ENCODE measurements at regions not wholly inside any gene's neighbourhood (a gene's known extent, or its start where the extent isn't known, plus 50 kb on each side); places are given as distances from the start of the nearest gene placed in this dataset.
A peak's percentile ranks its signal among the peaks of the same experiment; 100 is the strongest.
"Not testable (repeated sequence)": the region's sequence is repeated elsewhere in the genome, so short reads cannot be mapped to it uniquely, and the experiment has no call there.

GRCh38 chr6:168865-169455 is 123.3 kb upstream of the DUSP22 start:
- Mint-ChIP-seq H3K9me3 (peaks cover 6% of the 10 kb centered on the region), H3K4me3 (no peak overlapping the region), H3K36me3 (ENCODE audit: low read depth) (no peaks in the 10 kb centered on the region), H3K4me1 (ENCODE audit: low read depth) (no peaks in the 10 kb centered on the region), H3K27ac (no peak overlapping the region), H3K27me3 (ENCODE audit: low read depth) (peaks cover 34% of the 10 kb centered on the region)

DNA sequence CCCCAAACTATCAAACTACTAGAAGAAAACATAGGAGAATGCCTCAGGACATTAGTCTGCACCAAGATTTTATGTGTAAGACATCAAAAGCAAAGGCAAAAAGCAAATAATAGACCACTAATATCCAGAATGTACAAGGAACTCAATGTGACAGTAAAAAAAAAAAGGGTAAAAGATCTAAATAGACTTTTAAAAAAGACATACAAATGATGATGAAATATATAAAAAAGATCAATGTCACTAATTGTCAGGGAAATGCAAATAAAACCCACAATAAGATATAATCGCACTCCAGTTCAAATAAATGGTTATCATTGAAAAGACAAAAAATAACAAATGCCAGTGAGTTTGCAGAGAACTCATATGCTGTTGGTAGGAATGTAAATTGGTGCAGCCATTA is 118.3 kb upstream of the DUSP22 start:
- H3K4me1 Mint-ChIP-seq (ENCODE audit: low read depth) = no peaks in the 10 kb centered on the region
- H3K4me3 Mint-ChIP-seq = no peak overlapping the region
- no peaks in the 10 kb centered on the region for H3K36me3 Mint-ChIP-seq (ENCODE audit: low read depth)
- peaks cover 17% of the 10 kb centered on the region for H3K27me3 Mint-ChIP-seq (ENCODE audit: low read depth)
- peaks cover 6% of the 10 kb centered on the region for H3K9me3 Mint-ChIP-seq
- H3K27ac Mint-ChIP-seq = no peak overlapping the region

DNA sequence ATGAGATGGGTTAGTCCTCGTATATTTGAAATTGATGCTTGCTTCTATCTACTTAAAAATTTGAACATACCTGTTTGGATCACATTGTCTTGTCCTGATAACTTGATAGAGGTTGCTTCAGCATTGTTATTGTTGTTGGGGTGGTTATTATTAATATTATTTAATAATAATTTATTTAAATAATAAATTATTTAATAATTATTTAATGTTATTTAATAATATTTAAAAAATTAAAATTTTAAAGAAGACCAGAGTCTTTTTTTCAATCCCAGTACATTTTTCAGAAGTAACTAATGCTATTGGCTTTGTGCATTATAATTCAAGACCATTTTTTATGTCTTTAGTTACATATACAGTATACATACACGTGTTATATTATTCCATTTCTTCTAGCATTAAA is 116.6 kb upstream of the DUSP22 start:
- peaks cover 7% of the 10 kb centered on the region for H3K4me1 Mint-ChIP-seq (ENCODE audit: low read depth)

GRCh38 chr6:176766-177165 is 115.5 kb upstream of the DUSP22 start:
- peaks cover 6% of the 10 kb centered on the region for H3K27me3 Mint-ChIP-seq (ENCODE audit: low read depth)
- H3K4me1 Mint-ChIP-seq (ENCODE audit: low read depth) = peaks cover 17% of the 10 kb centered on the region
- H3K36me3 Mint-ChIP-seq (ENCODE audit: low read depth) = no peaks in the 10 kb centered on the region
- peaks cover 3% of the 10 kb centered on the region for H3K9me3 Mint-ChIP-seq
- H3K27ac Mint-ChIP-seq = no peak overlapping the region
- no peak overlapping the region for H3K4me3 Mint-ChIP-seq

More for the DNA sequence above, 116.6 kb upstream of the DUSP22 start:
- H3K27ac Mint-ChIP-seq = no peak overlapping the region
- H3K36me3 Mint-ChIP-seq (ENCODE audit: low read depth) = no peaks in the 10 kb centered on the region
- H3K4me3 Mint-ChIP-seq = no peak overlapping the region
- H3K9me3 Mint-ChIP-seq = peaks cover 6% of the 10 kb centered on the region
- peaks cover 12% of the 10 kb centered on the region for H3K27me3 Mint-ChIP-seq (ENCODE audit: low read depth)

- no peaks in the 10 kb centered on the region for H3K9me3 Mint-ChIP-seq
- H3K4me3 Mint-ChIP-seq = no peak overlapping the region
- H3K27me3 Mint-ChIP-seq (ENCODE audit: low read depth) = peaks cover 6% of the 10 kb centered on the region
- H3K36me3 Mint-ChIP-seq (ENCODE audit: low read depth) = no peaks in the 10 kb centered on the region
- no peak overlapping the region for H3K27ac Mint-ChIP-seq
- H3K4me1 Mint-ChIP-seq (ENCODE audit: low read depth) = peaks cover 17% of the 10 kb centered on the region
Observed at GRCh38 chr6:178119-178518, 114.2 kb upstream of the DUSP22 start.

DNA sequence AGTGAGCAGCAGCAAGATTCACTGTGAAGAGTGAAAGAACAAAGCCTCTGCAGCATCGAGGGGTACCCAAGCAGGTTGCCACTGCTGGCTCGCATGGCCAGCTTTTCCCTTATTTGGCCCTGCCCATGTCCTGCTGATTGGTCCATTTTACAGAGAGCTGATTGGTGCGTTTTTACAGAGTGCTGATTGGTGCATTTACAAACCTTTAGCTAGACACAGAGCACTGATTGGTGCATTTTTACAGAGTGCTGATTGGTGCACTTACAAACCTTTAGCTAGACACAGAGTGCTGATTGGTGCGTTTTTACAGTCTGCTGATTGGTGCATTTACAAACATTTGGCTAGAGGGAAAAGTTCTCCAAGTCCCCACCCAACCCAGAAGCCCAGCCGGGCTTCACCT is 113.4 kb upstream of the DUSP22 start:
- not testable (repeated sequence) for H3K27ac Mint-ChIP-seq; H3K27me3 Mint-ChIP-seq (ENCODE audit: low read depth); H3K4me3 Mint-ChIP-seq; H3K36me3 Mint-ChIP-seq (ENCODE audit: low read depth); H3K9me3 Mint-ChIP-seq
- H3K4me1 Mint-ChIP-seq (ENCODE audit: low read depth) = peaks cover 17% of the 10 kb centered on the region

- Mint-ChIP-seq H3K36me3 (ENCODE audit: low read depth) (no peaks in the 10 kb centered on the region), H3K4me1 (ENCODE audit: low read depth) (peaks cover 22% of the 10 kb centered on the region), H3K27me3 (ENCODE audit: low read depth) (no peaks in the 10 kb centered on the region), H3K27ac (no peak overlapping the region), H3K9me3 (no peaks in the 10 kb centered on the region), H3K4me3 (no peak overlapping the region)
Observed at GRCh38 chr6:179340-179950, 112.8 kb upstream of the DUSP22 start.

GRCh38 chr6:180091-180694 is 112.1 kb upstream of the DUSP22 start:
- Mint-ChIP-seq H3K4me3 (peak overlapping the region; percentile 56), H3K4me1 (ENCODE audit: low read depth) (peaks cover 22% of the 10 kb centered on the region)
- H3K36me3 Mint-ChIP-seq (ENCODE audit: low read depth); H3K27me3 Mint-ChIP-seq (ENCODE audit: low read depth); H3K9me3 Mint-ChIP-seq; H3K27ac Mint-ChIP-seq: not testable (repeated sequence)

GRCh38 chr6:181049-181654 is 111.1 kb upstream of the DUSP22 start:
- Mint-ChIP-seq H3K27me3 (ENCODE audit: low read depth) (no peaks in the 10 kb centered on the region), H3K36me3 (ENCODE audit: low read depth) (no peaks in the 10 kb centered on the region), H3K4me3 (no peak overlapping the region), H3K9me3 (no peaks in the 10 kb centered on the region), H3K4me1 (ENCODE audit: low read depth) (peaks cover 22% of the 10 kb centered on the region), H3K27ac (no peak overlapping the region)

GRCh38 chr6:183668-184067 is 108.6 kb upstream of the DUSP22 start:
- Mint-ChIP-seq H3K27me3 (ENCODE audit: low read depth) (no peaks in the 10 kb centered on the region), H3K36me3 (ENCODE audit: low read depth) (no peaks in the 10 kb centered on the region), H3K4me1 (ENCODE audit: low read depth) (peaks cover 23% of the 10 kb centered on the region), H3K27ac (no peak overlapping the region), H3K4me3 (no peak overlapping the region), H3K9me3 (no peaks in the 10 kb centered on the region)

DNA sequence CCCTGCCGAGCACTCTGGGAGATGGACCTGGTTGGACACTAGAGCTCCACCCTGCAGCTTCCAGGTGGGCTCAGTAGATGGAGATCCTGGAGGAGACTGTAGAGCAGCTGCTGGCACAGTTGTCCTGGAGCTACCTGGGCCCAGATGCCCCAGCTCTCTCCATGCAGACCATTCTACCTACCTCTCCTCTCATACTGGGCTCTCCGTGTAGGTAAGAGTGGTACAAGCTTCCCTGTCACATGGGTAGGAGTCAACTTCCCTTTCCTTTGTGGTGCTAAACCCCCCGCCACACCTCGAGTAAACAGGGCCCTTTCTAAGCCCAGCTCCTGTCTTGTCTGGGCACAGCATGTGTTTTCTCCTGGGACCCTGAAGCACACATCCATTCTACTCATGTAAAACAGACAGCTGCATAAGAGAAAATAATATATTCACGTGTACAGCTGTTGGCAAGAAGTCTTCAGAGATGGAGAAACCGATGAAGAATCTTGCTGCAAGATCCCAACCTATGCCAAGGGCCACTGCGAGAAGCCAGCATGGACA is 108.1 kb upstream of the DUSP22 start:
- no peak overlapping the region for H3K4me3 Mint-ChIP-seq
- no peaks in the 10 kb centered on the region for H3K27me3 Mint-ChIP-seq (ENCODE audit: low read depth)
- H3K4me1 Mint-ChIP-seq (ENCODE audit: low read depth) = peaks cover 29% of the 10 kb centered on the region
- no peak overlapping the region for H3K27ac Mint-ChIP-seq
- no peaks in the 10 kb centered on the region for H3K9me3 Mint-ChIP-seq
- no peaks in the 10 kb centered on the region for H3K36me3 Mint-ChIP-seq (ENCODE audit: low read depth)

DNA sequence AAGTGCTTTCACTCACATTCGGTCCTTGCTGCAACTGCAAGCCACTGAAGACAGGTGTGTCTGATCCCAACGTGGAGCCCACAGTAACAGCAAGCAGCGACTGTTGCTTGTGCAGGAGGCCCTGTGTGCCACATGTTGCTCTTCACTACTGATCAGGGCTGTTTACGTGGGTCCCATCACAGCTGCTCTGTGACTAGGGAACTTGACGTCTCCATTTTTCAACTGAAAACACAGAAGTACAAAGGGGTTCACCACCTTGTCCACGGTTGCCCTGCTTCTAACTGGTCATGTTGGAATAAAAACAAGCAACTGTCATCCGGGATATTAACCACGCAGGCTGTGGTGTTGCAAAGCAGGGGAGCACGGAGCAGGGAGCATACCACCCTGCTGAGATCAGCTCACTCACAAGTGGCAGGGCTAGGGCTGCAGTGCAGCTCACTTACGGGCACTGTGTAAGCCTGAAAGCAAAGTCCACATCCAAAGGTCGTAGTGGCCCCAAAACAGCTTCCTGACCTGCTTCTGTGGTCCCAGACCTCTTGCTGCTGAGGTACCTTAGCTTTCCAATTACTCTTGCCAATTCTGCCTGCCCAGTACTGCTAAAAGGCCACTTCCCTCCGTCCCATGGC is 105.8 kb upstream of the DUSP22 start:
- no peaks in the 10 kb centered on the region for H3K9me3 Mint-ChIP-seq
- H3K4me3 Mint-ChIP-seq = no peak overlapping the region
- no peaks in the 10 kb centered on the region for H3K27me3 Mint-ChIP-seq (ENCODE audit: low read depth)
- peaks cover 30% of the 10 kb centered on the region for H3K4me1 Mint-ChIP-seq (ENCODE audit: low read depth)
- no peaks in the 10 kb centered on the region for H3K36me3 Mint-ChIP-seq (ENCODE audit: low read depth)
- no peak overlapping the region for H3K27ac Mint-ChIP-seq

DNA sequence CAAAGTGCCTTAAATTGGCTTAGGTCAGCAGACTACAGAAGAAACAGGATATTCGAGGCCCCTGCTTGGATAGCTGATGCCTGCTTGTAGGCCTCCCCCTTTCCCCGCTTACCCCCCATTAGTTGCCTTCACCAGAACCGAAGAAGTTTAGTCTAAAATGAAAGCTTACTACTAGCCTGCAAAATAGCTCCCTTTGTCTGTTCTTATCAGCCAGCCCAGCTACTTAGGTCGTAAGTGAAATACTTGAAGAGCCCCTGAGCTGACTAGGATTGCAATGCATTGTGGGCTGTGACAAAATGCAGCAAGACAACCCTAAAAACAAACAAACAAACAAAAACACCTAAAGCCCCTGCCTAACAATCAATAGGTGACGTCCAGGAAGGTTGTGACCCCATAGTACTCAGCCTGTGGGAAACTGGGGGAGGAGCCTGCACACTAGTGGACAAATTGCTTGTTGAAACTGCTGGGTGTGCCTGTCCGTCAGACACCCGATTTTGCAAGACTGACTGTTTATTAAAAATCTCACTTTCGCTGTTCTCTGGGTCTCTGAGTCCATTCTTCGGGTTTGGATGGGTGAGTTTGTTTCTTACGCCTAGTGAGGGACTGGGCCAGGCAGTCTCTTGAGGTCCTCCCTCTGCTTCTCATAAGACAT is 105.0 kb upstream of the DUSP22 start:
- no peaks in the 10 kb centered on the region for H3K9me3 Mint-ChIP-seq

More for the DNA sequence above, 105.0 kb upstream of the DUSP22 start:
- Mint-ChIP-seq H3K36me3 (ENCODE audit: low read depth) (no peaks in the 10 kb centered on the region), H3K4me1 (ENCODE audit: low read depth) (peaks cover 27% of the 10 kb centered on the region), H3K4me3 (no peak overlapping the region), H3K27me3 (ENCODE audit: low read depth) (no peaks in the 10 kb centered on the region), H3K27ac (no peak overlapping the region)
